Right renal pelvis (tissue), 4 donors: ENCODE measurements at regions not wholly inside any gene's neighbourhood (a gene's known extent, or its start where the extent isn't known, plus 50 kb on each side); places are given as distances from the start of the nearest gene placed in this dataset.
"Not testable (repeated sequence)": the region's sequence is repeated elsewhere in the genome, so short reads cannot be mapped to it uniquely, and the experiment has no call there.

Experiments
- DNase-seq, 4 donors: peaks; one replicate each; pipeline ENCODE4 v3.0.0-alpha.2; 2013; ENCODE audit warnings: low read depth in 4 of 4, low spot score in 3 of 4, missing footprints in 1 of 4

DNA sequence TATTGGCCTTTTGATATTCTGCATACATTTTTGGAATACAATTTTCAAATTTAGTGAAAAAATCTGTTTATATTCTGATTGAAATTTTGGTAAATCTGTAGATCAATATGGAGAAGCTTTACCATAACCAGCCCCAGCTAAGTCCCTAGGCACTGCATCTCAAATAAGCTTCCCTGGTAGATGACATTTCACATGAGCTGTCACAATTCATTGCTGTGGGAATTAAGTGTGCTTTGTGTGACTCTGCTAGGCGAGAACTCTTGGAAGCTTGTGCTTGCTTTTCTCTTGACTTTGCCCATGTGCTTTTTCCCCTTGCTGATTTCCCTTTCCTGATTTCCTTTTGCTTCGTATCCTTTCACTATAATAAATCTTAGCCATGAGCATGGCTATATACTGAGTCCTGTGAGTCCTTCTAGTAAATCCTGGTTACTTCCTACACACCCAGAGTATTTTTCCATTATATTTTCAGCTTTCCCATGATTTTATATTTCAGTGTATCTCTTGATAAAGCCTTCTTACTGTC is 166.5 kb upstream of the MMS22L start:
- DNase-seq, result no peak

DNA sequence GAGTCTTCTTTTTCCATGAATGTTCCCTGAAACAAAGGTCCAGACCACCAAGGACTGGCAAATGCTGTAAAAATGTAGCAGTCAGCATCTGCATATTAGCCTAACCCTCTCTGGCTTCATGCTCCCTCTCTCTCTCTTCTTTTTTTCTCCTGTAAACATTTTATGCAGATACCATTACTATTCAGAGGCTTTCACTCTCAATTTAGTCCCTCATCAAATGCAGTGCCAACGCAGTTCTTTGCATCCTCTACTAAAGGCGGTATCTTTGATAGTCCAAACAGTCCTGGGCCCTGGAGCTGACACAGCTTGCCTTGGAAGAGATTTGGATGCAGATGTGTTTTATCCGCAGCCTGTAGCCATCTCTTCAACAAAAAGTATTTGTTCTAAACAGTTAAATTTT is 167.1 kb upstream of the MMS22L start:
- no peak for DNase-seq

DNA sequence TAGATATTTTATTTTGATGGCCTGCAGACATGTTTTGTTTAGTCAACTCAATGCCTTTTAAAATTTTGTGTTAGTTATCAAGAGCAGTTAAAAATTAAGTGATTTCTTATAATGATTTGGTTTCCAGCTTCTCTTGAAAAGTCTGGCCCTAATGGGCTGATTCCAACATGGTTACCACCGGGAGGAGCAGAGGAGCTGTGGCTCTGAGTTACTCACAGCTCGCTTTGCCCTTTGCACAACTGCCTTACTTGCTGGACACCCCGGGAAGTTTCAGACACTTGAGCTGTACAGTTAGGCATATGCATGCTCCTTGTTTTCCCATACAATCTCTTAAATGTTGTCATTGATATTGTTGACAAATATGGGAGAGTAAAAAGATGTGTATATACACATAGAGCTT is 173.1 kb upstream of the MMS22L start:
- no peak for DNase-seq

DNA sequence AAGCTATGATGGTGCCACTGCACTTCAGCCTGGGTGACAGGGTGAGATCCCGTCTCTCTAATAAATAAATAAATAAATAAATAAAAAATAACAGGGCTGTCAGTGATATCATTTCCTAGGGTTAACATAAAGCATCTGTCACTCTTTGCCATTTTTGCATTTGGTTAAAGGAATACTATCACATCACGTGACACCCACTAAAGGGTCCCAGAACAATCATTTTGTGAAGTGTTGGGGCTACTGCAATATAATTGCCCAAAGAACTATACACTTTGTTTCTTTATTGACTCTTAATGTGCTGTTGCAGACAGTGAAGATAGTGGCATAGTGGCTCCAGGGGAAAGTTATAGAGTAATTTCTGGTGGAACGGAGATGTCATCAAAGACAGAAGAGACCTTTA is 176.5 kb upstream of the MMS22L start:
- no peak for DNase-seq

DNA sequence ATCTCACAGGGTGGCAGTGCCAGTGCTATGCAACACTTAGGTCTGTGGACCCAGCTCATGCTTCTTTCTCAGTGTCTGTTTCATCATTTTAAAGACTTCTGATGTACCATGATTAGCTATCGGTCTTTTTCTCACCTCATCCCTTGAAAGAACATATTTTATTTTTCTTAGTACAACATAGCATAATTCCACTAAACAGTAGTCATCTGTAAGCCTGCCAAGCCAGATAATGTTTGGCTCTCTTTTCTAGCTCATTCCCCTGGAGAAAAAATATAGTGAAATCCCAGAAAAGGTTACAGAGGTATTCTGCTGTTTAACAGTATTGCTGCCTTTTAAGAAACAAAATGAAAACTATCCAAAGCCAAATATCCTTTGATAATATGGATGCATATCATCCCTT is 177.0 kb upstream of the MMS22L start:
- DNase-seq, result no peak

DNA sequence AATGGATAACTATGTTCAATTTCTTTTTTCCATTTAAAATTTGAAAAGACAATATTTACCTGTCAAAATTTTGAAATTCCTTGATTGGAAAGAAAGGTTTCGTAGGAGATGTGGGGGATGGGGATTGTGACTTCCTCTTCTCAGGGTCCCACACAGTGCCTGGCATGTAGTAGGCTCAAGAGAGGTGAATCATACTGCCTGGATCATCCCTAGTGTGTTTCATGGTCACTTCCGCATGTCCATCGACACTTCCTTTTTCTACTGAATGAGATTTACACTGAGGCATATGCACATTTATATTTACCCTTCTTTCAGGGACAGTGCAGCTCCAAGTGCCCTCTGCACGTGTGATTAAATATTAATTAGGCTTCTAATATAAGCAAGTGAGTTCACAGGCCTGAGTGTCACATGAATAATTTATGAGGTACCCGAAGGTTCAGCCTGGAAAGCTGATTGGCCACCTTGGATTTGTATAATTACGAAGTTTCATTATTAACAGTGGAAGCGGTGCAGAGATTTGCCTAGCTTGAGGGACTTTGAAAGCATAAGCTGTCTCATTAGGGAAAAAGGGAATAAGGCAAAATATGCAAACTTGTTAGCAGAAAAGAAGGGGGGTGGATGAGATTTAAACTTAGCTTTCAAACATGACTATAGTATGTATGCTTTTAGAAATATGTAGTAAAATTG is 177.5 kb upstream of the MMS22L start:
- no peak for DNase-seq

DNA sequence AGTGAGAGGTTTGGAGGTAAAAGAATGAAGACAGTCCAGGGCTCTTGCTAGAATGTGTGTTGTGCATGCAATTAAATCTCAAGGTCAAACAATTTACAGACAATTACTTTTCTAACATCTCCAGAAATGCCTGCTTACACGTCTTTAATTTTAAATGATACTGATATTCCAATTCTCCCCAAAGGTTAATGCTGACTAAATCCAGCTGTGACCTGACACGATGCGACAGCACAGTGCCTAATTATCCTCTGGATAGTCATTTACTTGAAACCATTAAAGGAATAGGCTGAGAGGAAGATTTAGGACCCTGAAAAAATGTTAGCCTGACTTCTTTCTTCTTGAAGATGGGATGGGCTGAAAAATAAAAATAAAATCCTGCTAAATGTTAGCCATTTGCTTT is 178.2 kb upstream of the MMS22L start:
- DNase-seq, result no peak

DNA sequence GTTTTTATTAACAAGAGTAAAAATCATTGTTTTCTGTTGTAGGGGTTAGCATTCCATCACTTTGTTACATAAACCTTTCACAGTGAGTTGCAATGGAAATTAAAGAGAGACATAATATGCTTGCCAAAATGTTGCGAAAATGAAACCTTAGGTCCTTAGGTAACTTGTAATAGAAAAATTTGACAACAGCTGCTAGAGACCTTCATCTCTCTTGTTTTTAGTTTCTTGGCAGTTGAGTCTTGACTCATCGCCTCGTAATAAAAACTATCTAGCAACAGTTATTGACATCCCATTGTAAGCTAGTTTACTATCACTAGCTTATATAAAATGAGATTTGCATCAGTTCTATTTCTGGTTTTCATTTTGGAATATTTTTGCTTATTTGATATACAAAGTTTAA is 179.0 kb upstream of the MMS22L start:
- no peak for DNase-seq

DNA sequence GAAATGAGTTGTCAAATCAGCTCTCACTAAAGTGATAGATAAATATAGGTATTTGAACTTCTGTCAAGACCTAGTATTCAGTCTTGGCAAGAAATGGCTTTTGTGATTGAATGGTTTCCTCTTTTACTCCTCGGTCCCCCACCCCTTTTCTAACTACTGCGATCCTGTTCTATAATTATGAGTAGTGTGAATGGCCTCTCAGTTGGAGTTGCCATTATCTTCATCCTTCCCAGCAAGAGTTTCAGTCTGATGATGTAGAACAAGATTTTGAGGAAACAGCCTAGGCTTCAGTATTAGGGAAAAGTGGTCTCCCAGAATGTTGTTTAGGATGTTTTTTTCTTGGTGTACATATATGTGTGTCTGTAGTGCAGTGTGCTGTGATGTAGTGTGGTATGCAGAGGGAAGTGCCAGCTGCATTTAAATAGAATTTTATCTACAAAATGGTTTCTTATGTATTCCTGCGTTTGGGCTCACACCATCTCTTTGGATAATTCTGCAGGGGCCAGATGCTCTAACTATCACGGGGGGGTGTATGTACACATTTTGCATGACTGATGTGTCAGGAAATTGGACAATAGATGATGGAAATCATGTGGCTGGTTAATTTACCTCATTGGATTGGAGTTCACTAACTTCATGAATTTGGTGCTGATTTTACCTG is 180.1 kb upstream of the MMS22L start:
- no peak for DNase-seq

DNA sequence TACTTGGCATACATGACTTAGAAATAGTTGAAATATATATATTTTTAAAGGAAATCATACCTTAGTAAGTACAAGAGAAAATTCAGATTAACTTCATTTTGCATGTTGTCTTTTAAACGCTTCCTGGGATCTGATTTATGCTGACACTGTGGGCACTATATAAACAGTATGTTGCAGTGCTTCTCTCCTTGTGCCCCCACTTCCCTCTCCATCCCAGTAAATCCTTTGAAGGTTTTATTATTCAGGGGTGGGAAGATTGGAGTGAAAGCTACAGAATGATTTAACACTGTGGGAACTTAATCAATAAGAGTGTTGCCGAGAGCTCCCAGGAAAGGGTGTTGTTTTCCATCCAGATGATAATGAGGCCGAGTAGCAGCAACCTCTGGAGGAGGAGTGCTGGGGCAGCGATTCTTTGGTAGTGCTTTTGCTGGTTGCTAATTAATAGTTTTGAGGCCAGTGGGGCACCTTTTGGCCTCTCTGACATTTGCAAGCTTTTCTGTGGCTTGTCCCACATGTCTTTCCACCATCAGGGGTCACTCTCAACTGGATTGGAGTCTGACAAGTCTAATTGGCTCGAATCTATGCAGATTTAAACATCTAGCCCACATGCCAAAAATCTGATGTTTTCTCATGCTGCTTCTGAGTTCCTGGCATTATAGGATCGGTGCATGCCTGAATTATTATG is 183.0 kb upstream of the MMS22L start:
- DNase-seq, result no peak

DNA sequence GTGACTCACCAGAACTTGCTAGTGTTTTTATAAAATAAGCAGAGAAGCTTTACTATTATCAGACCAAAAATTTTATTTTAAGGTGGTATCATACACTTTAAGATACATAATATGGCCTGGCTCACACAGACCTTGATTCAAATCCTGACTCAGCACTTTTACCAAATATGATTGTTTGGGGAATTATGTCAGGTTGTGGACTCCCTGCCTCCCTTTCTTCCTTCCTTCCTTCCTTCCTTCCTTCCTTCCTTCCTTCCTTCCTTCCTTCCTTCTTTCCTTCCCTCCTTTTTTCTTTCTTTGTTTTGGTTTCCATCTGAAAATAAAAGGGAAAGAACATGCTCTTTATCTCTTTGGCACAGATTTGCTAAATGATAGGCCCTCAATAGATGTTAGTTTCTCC is 186.0 kb upstream of the MMS22L start:
- DNase-seq, result no peak

DNA sequence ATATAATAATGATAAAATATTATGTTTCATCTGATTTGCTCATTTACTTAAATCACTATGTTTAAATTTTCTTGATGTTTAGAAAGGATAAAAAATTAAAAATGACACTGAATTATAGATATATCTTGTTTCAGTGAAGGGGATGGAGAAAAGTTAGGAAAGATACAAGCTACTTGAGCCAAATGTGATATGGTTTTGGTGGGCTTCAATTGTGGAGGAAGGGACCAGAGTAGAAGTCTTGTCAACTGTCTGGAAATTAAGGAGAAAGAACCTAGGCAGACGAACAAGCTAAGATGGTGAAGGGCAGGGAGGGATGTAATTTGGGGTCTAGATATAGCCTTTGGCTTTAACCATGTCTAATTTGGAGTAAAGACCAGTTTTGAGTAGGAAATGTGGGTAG is 186.4 kb upstream of the MMS22L start:
- no peak for DNase-seq

DNA sequence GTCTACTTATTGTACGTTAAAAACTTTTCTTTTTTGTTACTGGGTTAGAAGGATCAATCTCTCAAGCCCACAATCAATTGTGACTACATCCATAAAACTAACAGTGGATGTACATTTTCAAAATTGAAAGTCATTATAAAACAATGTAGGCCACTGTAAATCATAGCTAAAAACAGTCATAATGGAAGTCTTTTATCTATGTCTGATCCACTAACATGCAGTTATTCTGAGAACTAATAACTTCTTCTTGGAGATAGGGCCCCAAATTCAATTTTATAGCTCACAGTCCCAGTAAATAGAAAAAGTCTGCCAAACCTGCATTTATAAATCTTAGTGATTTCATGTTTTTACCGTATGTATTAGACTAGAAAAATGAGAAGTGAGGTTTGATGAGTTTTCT is 187.3 kb upstream of the MMS22L start:
- no peak for DNase-seq

DNA sequence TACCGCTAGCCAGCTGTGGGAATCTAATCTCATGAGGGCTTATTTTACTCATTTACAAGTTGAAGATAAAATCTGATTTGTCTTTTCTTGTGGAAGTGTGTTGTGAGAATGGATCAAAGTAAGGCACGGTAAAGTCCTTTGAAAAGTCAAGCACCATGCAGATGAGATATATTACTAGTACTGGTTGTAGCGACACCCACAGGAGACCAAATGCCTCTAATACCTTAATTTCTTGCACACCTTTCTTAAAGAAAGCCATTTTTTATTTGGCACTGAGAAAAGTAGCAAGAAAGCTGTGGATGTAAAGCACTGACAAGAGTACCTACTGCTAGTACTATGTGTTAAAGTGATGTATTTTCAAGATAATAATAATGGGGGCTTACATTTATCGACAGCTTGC is 191.0 kb upstream of the MMS22L start:
- no peak for DNase-seq

DNA sequence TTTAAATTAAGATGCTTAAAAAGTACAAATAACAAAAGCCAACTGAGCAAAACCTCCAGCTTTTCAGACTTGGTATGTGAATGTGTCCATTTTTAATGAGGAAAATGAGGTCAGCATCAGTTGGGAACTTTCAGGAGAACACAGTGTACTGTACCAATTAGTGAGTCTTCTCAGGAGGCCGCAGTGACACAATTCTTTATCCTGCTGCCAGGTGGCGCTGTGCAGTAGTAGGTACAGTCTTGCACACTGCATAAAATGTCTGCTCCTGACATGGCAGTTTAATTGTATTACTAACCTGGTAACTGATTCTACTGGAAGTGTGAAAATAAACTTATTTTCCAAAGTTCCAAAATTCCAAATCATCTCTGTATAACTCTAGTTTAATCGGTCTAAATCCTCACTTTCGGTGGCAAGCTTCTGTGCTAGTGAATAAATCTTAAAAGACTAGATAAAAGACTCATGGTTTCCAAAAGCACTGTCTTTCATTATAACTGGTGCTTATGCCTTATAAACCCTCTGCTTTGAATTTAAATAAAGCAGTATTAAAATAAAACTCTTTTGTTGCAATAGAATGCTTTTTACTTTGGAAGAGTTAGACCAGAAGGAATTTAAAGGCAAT is 214.8 kb upstream of the MMS22L start:
- DNase-seq, result peak; percentile 43 to 54 (median 46)

DNA sequence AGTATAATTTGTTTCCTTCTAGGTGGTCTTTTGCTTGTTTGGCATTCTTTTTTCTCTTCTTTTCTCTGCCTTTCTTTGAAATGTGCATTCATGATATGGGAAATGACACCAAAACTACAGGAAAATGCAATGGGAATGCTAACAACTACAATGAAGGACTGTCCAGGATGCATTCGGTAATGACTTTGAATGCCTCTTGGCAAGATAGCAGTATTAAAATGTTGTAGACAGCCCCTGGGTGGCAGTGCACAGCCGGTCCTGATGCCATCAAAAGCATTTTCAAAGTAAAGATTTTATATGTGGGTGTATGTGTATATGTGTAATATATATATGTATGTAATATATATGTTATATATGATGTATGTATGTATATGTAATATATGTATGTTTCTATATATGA is 218.8 kb upstream of the MMS22L start:
- DNase-seq, result no peak

DNA sequence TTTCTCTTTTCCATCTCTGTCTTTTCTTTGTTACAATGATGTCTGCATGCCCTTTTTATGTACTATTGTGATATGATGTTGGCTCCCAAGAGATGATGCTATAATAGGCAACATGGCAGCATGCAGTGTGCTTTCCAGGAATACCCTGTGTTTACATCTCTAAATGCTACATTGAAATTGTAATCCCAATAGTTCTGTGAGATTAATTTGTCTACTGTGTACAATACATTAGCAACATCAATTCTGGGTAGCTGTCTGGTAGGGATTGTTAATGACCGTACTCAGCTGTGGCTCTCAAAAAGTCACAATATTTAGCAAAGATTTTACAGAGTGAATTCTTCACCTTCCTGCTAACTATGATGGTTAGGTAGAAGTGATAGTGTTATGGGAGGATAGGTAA is 225.6 kb upstream of the MMS22L start:
- no peak for DNase-seq

DNA sequence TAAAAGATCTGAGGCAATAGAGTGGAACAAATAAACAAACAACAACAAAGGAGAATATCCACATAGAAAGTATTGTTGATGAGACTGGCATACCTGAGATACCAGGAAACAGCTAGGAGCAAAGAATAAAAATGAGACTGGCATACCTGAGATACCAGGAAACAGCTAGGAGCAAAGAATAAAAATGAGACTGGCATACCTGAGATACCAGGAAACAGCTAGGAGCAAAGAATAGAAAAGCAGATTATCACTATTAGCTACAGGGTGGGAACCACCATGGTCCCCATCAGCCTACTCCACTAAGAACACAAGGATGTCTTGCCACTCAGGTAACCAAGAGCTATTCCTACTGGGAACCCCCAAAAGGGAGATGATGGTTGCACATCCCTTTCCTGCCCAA is 230.2 kb upstream of the MMS22L start:
- not testable (repeated sequence) for DNase-seq

DNA sequence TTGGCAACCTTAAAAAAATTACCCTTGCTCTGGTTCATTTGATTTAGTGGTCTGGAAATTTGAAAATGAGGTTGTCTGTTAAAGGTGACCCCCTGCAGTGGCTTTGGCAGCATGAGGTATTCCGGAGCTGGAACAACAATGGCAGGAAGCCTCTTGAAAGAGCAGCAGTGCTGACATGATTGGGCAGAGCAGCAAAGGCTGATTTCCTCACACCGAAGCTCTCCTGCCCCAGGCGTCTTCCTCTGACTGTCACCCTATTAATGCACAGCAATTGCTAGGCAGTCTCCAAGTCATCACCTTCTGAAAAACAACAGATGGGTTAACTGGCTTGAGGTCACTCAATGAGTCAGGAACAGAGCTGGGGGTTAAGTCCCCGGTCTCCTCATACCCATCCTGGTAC is 241.8 kb upstream of the MMS22L start:
- DNase-seq, result no peak

DNA sequence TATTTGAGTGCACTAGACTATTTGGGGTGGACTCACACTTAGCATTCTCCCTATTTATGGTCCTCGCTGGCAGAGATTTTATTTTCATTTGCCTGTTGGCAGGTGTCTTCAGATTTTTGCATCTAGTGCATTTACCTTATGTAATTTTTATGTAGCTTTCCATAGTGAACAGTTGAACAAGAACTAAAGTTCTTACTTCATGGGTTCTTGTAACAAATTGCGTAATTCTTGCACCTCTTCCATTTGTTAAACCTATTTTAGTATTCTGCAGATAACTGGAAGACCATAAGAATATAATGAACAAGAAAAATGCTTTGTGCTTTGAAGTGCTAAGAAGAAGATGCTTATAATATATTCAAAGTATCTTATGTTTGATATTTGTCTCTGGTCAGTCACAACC is 252.8 kb upstream of the MMS22L start:
- no peak for DNase-seq

DNA sequence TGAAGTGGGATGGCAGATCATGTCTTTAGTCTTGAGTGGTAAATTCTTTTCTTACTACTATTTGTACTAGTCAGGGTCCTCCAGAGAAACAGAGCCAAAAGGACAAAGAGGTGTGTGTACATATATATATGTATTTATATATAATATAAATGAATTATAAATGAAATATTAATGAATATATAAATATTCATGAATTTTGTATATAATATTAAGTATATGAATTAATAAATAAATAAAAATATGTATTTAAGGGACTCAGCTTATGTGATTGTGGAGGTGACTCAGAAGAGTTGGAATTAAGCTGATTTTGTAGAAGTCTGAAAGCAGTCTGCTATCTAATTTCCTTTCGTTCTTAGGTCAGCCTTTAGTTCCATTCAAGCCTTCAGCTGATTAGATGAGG is 265.3 kb upstream of the MMS22L start:
- no peak for DNase-seq

DNA sequence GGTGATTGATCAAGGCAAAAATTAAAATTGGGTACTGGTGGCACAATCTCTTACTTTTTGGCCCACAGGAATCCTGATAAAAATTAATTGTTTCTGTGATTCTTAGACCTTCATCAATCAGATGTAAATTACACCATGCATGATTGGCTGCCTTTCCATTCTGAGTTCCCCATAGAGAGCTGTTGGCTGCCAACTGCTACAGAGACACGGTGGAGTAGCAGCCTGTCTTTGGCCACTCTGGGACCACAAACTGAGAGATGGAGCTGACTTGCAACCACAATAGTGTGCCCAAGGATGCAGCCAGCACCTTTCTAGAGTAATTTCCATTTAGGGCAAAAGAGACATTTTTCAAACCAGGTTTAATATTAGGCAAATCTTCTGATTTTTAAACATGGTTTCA is 274.3 kb upstream of the MMS22L start:
- DNase-seq, result no peak
